Osteoblast (primary cell): ENCODE measurements at regions not wholly inside any gene's neighbourhood (a gene's known extent, or its start where the extent isn't known, plus 50 kb on each side); places are given as distances from the start of the nearest gene placed in this dataset.

Experiments used
- DNase-seq: peaks from one replicate; pipeline ENCODE4 v3.0.0; 2011; ENCODE audit warnings: low spot score, mixed read lengths; ENCODE audit not compliant: insufficient read length; ENCODE audit errors: missing footprints
- H2AFZ ChIP-seq: 2 replicates; pipeline ENCODE4 v1.6.0; 2011; ENCODE audit warnings: mild to moderate bottlenecking, low read length
- H3K27ac ChIP-seq: 2 replicates; pipeline ENCODE4 v1.5.1; 2011; ENCODE audit warnings: mild to moderate bottlenecking, low read depth, low read length, moderate library complexity
- H3K27me3 ChIP-seq: 2 replicates; pipeline ENCODE4 v1.6.0; 2012; ENCODE audit warnings: mild to moderate bottlenecking, control low read depth, inconsistent platforms, low read length, moderate library complexity; ENCODE audit not compliant: insufficient read depth
- H3K36me3 ChIP-seq: 2 replicates; pipeline ENCODE4 v1.5.1; 2011; ENCODE audit warnings: mild to moderate bottlenecking, low read length, control low read depth, moderate library complexity; ENCODE audit not compliant: insufficient read depth
- H3K4me1 ChIP-seq: 2 replicates; pipeline ENCODE4 v1.5.1; 2011; ENCODE audit warnings: mild to moderate bottlenecking, low read length, control low read depth, moderate library complexity; ENCODE audit not compliant: insufficient read depth
- H3K4me2 ChIP-seq: 2 replicates; pipeline ENCODE4 v1.6.0; 2011; ENCODE audit warnings: mild to moderate bottlenecking, low read length; ENCODE audit not compliant: insufficient read depth
- H3K4me3 ChIP-seq: fragments of 200-600 bp; sonication (generic); 3 replicates; pipeline ENCODE4 v1.5.1; 2012; ENCODE audit warnings: mild to moderate bottlenecking, low read length, inconsistent platforms; ENCODE audit not compliant: insufficient read depth
- H3K79me2 ChIP-seq: 2 replicates; pipeline ENCODE4 v1.6.0; 2012; ENCODE audit warnings: mild to moderate bottlenecking, low read length, control low read depth, inconsistent platforms; ENCODE audit not compliant: insufficient read depth
- H3K9me3 ChIP-seq: 2 replicates; pipeline ENCODE4 v1.5.1; 2011; ENCODE audit warnings: low read depth, low read length, control low read depth
- H4K20me1 ChIP-seq: 2 replicates; pipeline ENCODE4 v1.6.0; 2012; ENCODE audit warnings: mild to moderate bottlenecking, low read length, control low read depth; ENCODE audit not compliant: insufficient read depth
- TF ChIP-seq, protein P1 (sequence below): IDR thresholded peaks from 2 replicates; pipeline ENCODE4 v1.5.1; 2011; ENCODE audit warnings: mild to moderate bottlenecking, low read depth, low read length, moderate library complexity; ENCODE audit errors: extremely low read depth

- Histone ChIP-seq H3K36me3 (no peaks in the 10 kb centered on the region), H3K79me2 (no peaks in the 10 kb centered on the region), H3K9me3 (no peaks in the 10 kb centered on the region), H3K27ac (no peak overlapping the region), H4K20me1 (no peaks in the 10 kb centered on the region), H3K4me1 (no peaks in the 10 kb centered on the region), H3K27me3 (peaks cover 17% of the 10 kb centered on the region), H3K4me3 (no peak overlapping the region), H2AFZ (no peak overlapping the region), H3K4me2 (no peak overlapping the region)
- TF ChIP-seq, protein P1, sequence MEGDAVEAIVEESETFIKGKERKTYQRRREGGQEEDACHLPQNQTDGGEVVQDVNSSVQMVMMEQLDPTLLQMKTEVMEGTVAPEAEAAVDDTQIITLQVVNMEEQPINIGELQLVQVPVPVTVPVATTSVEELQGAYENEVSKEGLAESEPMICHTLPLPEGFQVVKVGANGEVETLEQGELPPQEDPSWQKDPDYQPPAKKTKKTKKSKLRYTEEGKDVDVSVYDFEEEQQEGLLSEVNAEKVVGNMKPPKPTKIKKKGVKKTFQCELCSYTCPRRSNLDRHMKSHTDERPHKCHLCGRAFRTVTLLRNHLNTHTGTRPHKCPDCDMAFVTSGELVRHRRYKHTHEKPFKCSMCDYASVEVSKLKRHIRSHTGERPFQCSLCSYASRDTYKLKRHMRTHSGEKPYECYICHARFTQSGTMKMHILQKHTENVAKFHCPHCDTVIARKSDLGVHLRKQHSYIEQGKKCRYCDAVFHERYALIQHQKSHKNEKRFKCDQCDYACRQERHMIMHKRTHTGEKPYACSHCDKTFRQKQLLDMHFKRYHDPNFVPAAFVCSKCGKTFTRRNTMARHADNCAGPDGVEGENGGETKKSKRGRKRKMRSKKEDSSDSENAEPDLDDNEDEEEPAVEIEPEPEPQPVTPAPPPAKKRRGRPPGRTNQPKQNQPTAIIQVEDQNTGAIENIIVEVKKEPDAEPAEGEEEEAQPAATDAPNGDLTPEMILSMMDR: no peak
- DNase-seq: no peak
Measured at GRCh38 chr18:22268641-22269128, 99.3 kb downstream of the GATA6 start.

DNA sequence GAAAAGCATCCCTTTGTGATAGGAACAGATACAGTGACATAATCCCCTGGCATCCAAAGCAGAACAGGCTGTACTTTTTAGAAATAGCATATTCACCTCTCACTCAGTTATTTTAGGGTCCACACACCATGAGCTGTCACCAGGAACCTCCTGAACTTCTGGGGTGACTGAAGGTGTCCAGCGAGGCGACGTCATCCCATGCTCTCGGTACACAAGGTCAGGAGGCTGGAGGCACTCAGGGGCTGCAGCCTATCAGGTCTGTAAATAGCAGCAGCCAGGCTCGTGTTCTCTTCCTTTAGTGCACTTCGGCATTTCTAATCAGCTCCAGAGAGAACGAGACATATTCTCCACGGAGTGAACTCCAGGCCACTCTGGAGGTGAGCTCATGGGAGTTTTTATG lies 98.3 kb downstream of the GATA6 start:
- no peak overlapping the region for H2AFZ ChIP-seq
- H3K79me2 ChIP-seq: no peaks in the 10 kb centered on the region
- TF ChIP-seq, protein P1: no peak
- peaks cover 15% of the 10 kb centered on the region for H3K27me3 ChIP-seq
- H3K4me2 ChIP-seq: no peak overlapping the region
- no peaks in the 10 kb centered on the region for H4K20me1 ChIP-seq
- no peaks in the 10 kb centered on the region for H3K4me1 ChIP-seq
- no peaks in the 10 kb centered on the region for H3K9me3 ChIP-seq
- H3K4me3 ChIP-seq: no peak overlapping the region
- H3K27ac ChIP-seq: no peak overlapping the region
- DNase-seq: no peak
- H3K36me3 ChIP-seq: no peaks in the 10 kb centered on the region

- no peaks in the 10 kb centered on the region for H3K9me3 ChIP-seq
- H3K4me1 ChIP-seq: no peaks in the 10 kb centered on the region
- H3K4me3 ChIP-seq: no peak overlapping the region
- H3K4me2 ChIP-seq: no peak overlapping the region
- H4K20me1 ChIP-seq: no peaks in the 10 kb centered on the region
- H3K36me3 ChIP-seq: no peaks in the 10 kb centered on the region
- TF ChIP-seq, protein P1: no peak
- H3K79me2 ChIP-seq: no peaks in the 10 kb centered on the region
- peaks cover 16% of the 10 kb centered on the region for H3K27me3 ChIP-seq
- no peak overlapping the region for H2AFZ ChIP-seq
- H3K27ac ChIP-seq: no peak overlapping the region
- no peak for DNase-seq
Measured at GRCh38 chr18:22267225-22267624, 97.8 kb downstream of the GATA6 start.

DNA sequence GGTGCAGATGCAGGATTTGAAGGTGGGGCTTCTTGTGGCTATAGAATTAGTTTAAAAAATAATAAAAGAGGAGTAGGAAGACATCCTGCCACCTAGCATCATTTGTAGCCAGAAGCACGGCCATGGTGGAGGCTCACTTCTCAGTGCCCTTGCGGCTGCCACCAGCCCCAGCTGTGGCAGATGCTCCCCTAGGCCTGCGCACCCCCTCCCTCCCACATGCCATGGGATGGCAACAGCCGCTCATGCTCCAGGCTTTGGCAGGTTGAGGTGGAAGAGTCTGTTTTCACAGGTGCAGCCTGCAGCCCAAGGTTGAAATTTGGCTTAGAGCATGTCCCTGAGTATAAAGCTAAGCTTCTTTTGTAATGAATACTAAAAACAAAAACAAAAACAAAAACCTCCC lies 96.4 kb downstream of the GATA6 start:
- H2AFZ ChIP-seq: no peak overlapping the region
- no peaks in the 10 kb centered on the region for H3K9me3 ChIP-seq
- H4K20me1 ChIP-seq: no peaks in the 10 kb centered on the region
- no peaks in the 10 kb centered on the region for H3K79me2 ChIP-seq
- H3K4me3 ChIP-seq: no peak overlapping the region
- no peaks in the 10 kb centered on the region for H3K36me3 ChIP-seq
- TF ChIP-seq, protein P1: no peak
- H3K27me3 ChIP-seq: peaks cover 8% of the 10 kb centered on the region
- H3K27ac ChIP-seq: no peak overlapping the region
- DNase-seq: no peak
- H3K4me2 ChIP-seq: no peak overlapping the region
- no peaks in the 10 kb centered on the region for H3K4me1 ChIP-seq
